Neural progenitor cell (in vitro differentiated cells): ENCODE measurements at regions not wholly inside any gene's neighbourhood (a gene's known extent, or its start where the extent isn't known, plus 50 kb on each side); places are given as distances from the start of the nearest gene placed in this dataset.

Experiments used
- DNase-seq: peaks from one replicate; pipeline ENCODE4 v3.0.0-alpha.2; 2016; ENCODE audit warnings: low spot score
- H2AFZ ChIP-seq: fragments of 200-600 bp; sonication (generic); replicated peaks from 2 replicates; pipeline ENCODE4 v1.6.1; 2016; ENCODE audit warnings: antibody characterized with exemption
- H3F3A ChIP-seq: fragments of 200-600 bp; sonication (generic); 2 replicates; pipeline ENCODE4 v1.6.1; 2016; ENCODE audit warnings: antibody characterized with exemption, low read depth
- H3K27ac ChIP-seq: fragments of 200-600 bp; sonication (generic); 2 replicates; pipeline ENCODE4 v1.5.1; 2016; ENCODE audit warnings: mild to moderate bottlenecking
- H3K27me3 ChIP-seq: fragments of 200-600 bp; sonication (generic); 2 replicates; pipeline ENCODE4 v1.6.1; 2016; ENCODE audit warnings: mild to moderate bottlenecking, moderate library complexity
- H3K36me3 ChIP-seq: fragments of 200-600 bp; sonication (generic); 2 replicates; pipeline ENCODE4 v1.5.1; 2016
- H3K4me1 ChIP-seq: fragments of 200-600 bp; sonication (generic); 2 replicates; pipeline ENCODE4 v1.6.1; 2016; ENCODE audit warnings: mixed run types
- H3K4me2 ChIP-seq: fragments of 200-600 bp; sonication (generic); 2 replicates; pipeline ENCODE4 v1.6.1; 2016
- H3K4me3 ChIP-seq: fragments of 200-600 bp; sonication (generic); 2 replicates; pipeline ENCODE4 v1.5.1; 2016
- H3K79me2 ChIP-seq: fragments of 200-600 bp; sonication (generic); 2 replicates; pipeline ENCODE4 v1.6.1; 2016; ENCODE audit warnings: low read depth
- H3K9ac ChIP-seq: fragments of 200-600 bp; sonication (generic); 2 replicates; pipeline ENCODE4 v1.6.1; 2016
- H3K9me3 ChIP-seq: fragments of 200-600 bp; sonication (generic); 2 replicates; pipeline ENCODE4 v1.5.1; 2016; ENCODE audit warnings: low read depth
- H4K20me1 ChIP-seq: fragments of 200-600 bp; sonication (generic); 2 replicates; pipeline ENCODE4 v1.6.1; 2016; ENCODE audit warnings: low read depth
- H3K27ac Mint-ChIP-seq: 3 replicates; pipeline ENCODE4 v1.8.0; 2021; ENCODE audit warnings: mixed read lengths
- H3K27me3 Mint-ChIP-seq: 2 replicates; pipeline ENCODE4 v1.8.0; 2022; ENCODE audit warnings: low read depth, mild to moderate bottlenecking, inconsistent platforms, moderate library complexity, mixed read lengths; ENCODE audit not compliant: insufficient read depth
- H3K36me3 Mint-ChIP-seq: 3 replicates; pipeline ENCODE4 v1.8.0; 2021; ENCODE audit warnings: mixed read lengths
- H3K4me1 Mint-ChIP-seq: 3 replicates; pipeline ENCODE4 v1.8.0; 2021; ENCODE audit warnings: mixed read lengths
- H3K4me3 Mint-ChIP-seq: 3 replicates; pipeline ENCODE4 v1.8.0; 2021; ENCODE audit warnings: mild to moderate bottlenecking, moderate library complexity, mixed read lengths
- H3K9me3 Mint-ChIP-seq: 3 replicates; pipeline ENCODE4 v1.8.0; 2020; ENCODE audit warnings: mixed read lengths
- CTCF ChIP-seq: fragments of 200-600 bp; sonication (generic); IDR thresholded peaks from 2 replicates; pipeline ENCODE4 v1.5.1; 2017; ENCODE audit warnings: antibody characterized with exemption, mild to moderate bottlenecking
- EZH2 ChIP-seq: fragments of 200-600 bp; sonication (generic); IDR thresholded peaks from 2 replicates; pipeline ENCODE4 v1.6.1; 2017; ENCODE audit warnings: antibody characterized with exemption, mild to moderate bottlenecking, moderate library complexity
- EZH2phosphoT487 ChIP-seq: fragments of 200-600 bp; sonication (generic); IDR thresholded peaks from 2 replicates; pipeline ENCODE4 v1.6.1; 2017; ENCODE audit warnings: antibody characterized with exemption

- DNase-seq: no peak
Observed at GRCh38 chr2:204268971-204269370, 276.3 kb upstream of the PARD3B start.

GRCh38 chr2:204272089-204272488 lies 273.2 kb upstream of the PARD3B start:
- H4K20me1 ChIP-seq: no peaks in the 10 kb centered on the region
- no peaks in the 10 kb centered on the region for H3K79me2 ChIP-seq

More at GRCh38 chr2:204268971-204269370, 276.3 kb upstream of the PARD3B start:
- Histone ChIP-seq H2AFZ (no peak overlapping the region), H3K36me3 (no peaks in the 10 kb centered on the region), H3K4me3 (no peak overlapping the region), H3K27ac (no peak overlapping the region), H3K4me2 (no peak overlapping the region), H3F3A (peaks cover 29% of the 10 kb centered on the region), H3K79me2 (no peaks in the 10 kb centered on the region), H3K4me1 (peaks cover 54% of the 10 kb centered on the region), H4K20me1 (peaks cover 6% of the 10 kb centered on the region), H3K27me3 (no peaks in the 10 kb centered on the region), H3K9me3 (no peaks in the 10 kb centered on the region), H3K9ac (no peak overlapping the region)
- H3K9me3 Mint-ChIP-seq: peaks cover 13% of the 10 kb centered on the region
- H3K27ac Mint-ChIP-seq: no peak overlapping the region
- no peak overlapping the region for H3K4me3 Mint-ChIP-seq
- H3K4me1 Mint-ChIP-seq: peaks cover 50% of the 10 kb centered on the region
- H3K27me3 Mint-ChIP-seq: peaks cover 13% of the 10 kb centered on the region
- TF ChIP-seq EZH2 (no peak), CTCF (no peak), EZH2phosphoT487 (no peak)
- peaks cover 3% of the 10 kb centered on the region for H3K36me3 Mint-ChIP-seq

GRCh38 chr2:204272610-204273287 lies 272.5 kb upstream of the PARD3B start:
- peaks cover 43% of the 10 kb centered on the region for H3K4me1 Mint-ChIP-seq
- DNase-seq: no peak
- H3K9me3 Mint-ChIP-seq: peaks cover 13% of the 10 kb centered on the region
- Histone ChIP-seq H3F3A (peaks cover 7% of the 10 kb centered on the region), H3K9ac (no peak overlapping the region), H3K27me3 (no peaks in the 10 kb centered on the region), H3K36me3 (no peaks in the 10 kb centered on the region), H3K79me2 (no peaks in the 10 kb centered on the region), H3K4me2 (peak overlapping the region; percentile 40), H4K20me1 (no peaks in the 10 kb centered on the region), H3K9me3 (no peaks in the 10 kb centered on the region), H3K27ac (no peak overlapping the region), H3K4me3 (no peak overlapping the region), H3K4me1 (peaks cover 27% of the 10 kb centered on the region), H2AFZ (no peak overlapping the region)
- H3K4me3 Mint-ChIP-seq: no peak overlapping the region
- peak overlapping the region; percentile 43 for H3K27ac Mint-ChIP-seq
- peaks cover 8% of the 10 kb centered on the region for H3K27me3 Mint-ChIP-seq
- peaks cover 3% of the 10 kb centered on the region for H3K36me3 Mint-ChIP-seq
- TF ChIP-seq EZH2phosphoT487: no peak
- TF ChIP-seq CTCF: no peak
- TF ChIP-seq EZH2: no peak

More at GRCh38 chr2:204272089-204272488, 273.2 kb upstream of the PARD3B start:
- no peaks in the 10 kb centered on the region for H3K36me3 ChIP-seq
- no peak overlapping the region for H3K27ac ChIP-seq
- H3F3A ChIP-seq: peaks cover 7% of the 10 kb centered on the region
- peaks cover 26% of the 10 kb centered on the region for H3K4me1 ChIP-seq
- H3K9me3 ChIP-seq: no peaks in the 10 kb centered on the region
- H3K4me3 ChIP-seq: no peak overlapping the region
- no peak for TF ChIP-seq EZH2phosphoT487
- no peak for TF ChIP-seq EZH2
- TF ChIP-seq CTCF: no peak
- Mint-ChIP-seq H3K4me3 (no peak overlapping the region), H3K27me3 (peaks cover 6% of the 10 kb centered on the region), H3K9me3 (peaks cover 13% of the 10 kb centered on the region), H3K36me3 (peaks cover 3% of the 10 kb centered on the region), H3K4me1 (peaks cover 37% of the 10 kb centered on the region), H3K27ac (peak overlapping the region; percentile 43)
- peak overlapping the region; percentile 40 for H3K4me2 ChIP-seq
- H3K27me3 ChIP-seq: no peaks in the 10 kb centered on the region
- H3K9ac ChIP-seq: no peak overlapping the region
- peak; percentile 68 for DNase-seq
- H2AFZ ChIP-seq: no peak overlapping the region
